GM10266 (cell line): ENCODE measurements at regions not wholly inside any gene's neighbourhood (a gene's known extent, or its start where the extent isn't known, plus 50 kb on each side); places are given as distances from the start of the nearest gene placed in this dataset.

Source experiments
- DNase-seq: peaks from one replicate; pipeline ENCODE4 v3.0.0; 2012; ENCODE audit errors: extremely low spot score
- CTCF ChIP-seq: IDR thresholded peaks from 2 replicates; pipeline ENCODE4 v1.5.1; 2012; ENCODE audit warnings: mild to moderate bottlenecking, low read depth; ENCODE audit not compliant: control insufficient read depth, insufficient read depth; ENCODE audit errors: missing control alignments

GRCh38 chr10:117635826-117636225 is 93.3 kb downstream of the EMX2 start:
- no peak for DNase-seq
- TF ChIP-seq CTCF, result no peak

- no peak for DNase-seq
- TF ChIP-seq CTCF, result no peak
These were observed 95.7 kb downstream of the EMX2 start for GRCh38 chr10:117638200-117638599.

GRCh38 chr10:117638664-117639200 is 96.2 kb downstream of the EMX2 start:
- no peak for DNase-seq
- no peak for TF ChIP-seq CTCF

GRCh38 chr10:117640406-117640805 is 97.9 kb downstream of the EMX2 start:
- TF ChIP-seq CTCF, result no peak
- DNase-seq, result no peak

GRCh38 chr10:117646718-117647117 is 104.2 kb downstream of the EMX2 start:
- TF ChIP-seq CTCF, result no peak
- no peak for DNase-seq

GRCh38 chr10:117647306-117647705 is 104.8 kb downstream of the EMX2 start:
- no peak for TF ChIP-seq CTCF
- DNase-seq, result no peak

GRCh38 chr10:117651121-117651520 is 108.6 kb downstream of the EMX2 start:
- no peak for TF ChIP-seq CTCF
- no peak for DNase-seq
